ENCODE measurements at regions not wholly inside any gene's neighbourhood (a gene's known extent, or its start where the extent isn't known, plus 50 kb on each side); places are given as distances from the start of the nearest gene placed in this dataset.

GRCh38 chr5:119991625-119992024, 362.3 kb downstream of the FAM170A start:
- TF ChIP-seq, protein P1, sequence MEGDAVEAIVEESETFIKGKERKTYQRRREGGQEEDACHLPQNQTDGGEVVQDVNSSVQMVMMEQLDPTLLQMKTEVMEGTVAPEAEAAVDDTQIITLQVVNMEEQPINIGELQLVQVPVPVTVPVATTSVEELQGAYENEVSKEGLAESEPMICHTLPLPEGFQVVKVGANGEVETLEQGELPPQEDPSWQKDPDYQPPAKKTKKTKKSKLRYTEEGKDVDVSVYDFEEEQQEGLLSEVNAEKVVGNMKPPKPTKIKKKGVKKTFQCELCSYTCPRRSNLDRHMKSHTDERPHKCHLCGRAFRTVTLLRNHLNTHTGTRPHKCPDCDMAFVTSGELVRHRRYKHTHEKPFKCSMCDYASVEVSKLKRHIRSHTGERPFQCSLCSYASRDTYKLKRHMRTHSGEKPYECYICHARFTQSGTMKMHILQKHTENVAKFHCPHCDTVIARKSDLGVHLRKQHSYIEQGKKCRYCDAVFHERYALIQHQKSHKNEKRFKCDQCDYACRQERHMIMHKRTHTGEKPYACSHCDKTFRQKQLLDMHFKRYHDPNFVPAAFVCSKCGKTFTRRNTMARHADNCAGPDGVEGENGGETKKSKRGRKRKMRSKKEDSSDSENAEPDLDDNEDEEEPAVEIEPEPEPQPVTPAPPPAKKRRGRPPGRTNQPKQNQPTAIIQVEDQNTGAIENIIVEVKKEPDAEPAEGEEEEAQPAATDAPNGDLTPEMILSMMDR (IDR thresholded peaks at IDR 0.05): no peak
- no peak for TF ChIP-seq POLR2A (IDR thresholded peaks at IDR 0.05)
